Nucleus accumbens (tissue), 56 donors: ENCODE measurements at regions not wholly inside any gene's neighbourhood (a gene's known extent, or its start where the extent isn't known, plus 50 kb on each side); places are given as distances from the start of the nearest gene placed in this dataset.
A peak's percentile ranks its signal among the peaks of the same experiment; 100 is the strongest.

Experiments
- DNase-seq, 56 donors: peaks; one replicate each; lab custom pipeline; 2025; lab: John Stamatoyannopoulos, UW

DNA sequence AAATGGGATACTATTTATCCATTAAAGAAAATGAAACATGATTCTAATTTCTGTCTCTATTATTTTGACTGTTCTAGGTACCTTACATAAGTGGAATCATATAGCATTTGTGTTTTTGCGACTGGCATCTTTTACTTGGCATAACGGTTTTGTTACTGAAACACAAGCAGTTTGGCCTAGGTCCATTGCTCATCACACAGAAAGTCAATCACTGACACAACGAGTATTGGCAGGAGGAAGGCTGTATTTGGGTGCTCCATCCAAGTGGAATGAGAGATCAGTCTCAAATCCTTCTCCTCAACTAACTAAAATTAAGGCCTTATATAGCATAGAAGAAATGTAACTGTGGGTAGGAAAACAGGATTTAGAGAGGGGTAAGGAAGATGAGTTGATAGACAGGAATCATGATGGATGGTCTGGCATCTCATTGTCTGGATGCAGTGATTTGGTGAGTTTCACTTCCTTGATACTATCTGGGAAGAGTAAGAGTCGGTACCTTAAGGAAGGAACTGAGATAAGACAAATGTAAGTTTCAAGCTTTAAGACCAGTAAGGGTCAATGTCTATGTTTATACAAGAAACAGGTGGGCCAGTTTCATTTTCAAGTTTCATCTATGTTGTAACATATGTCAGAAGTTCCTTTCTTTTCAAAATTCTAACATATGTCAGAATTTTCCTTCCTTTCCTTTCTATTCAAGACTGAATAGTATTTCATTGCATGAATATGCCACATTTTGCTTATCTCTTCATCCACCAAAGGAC, 276.9 kb upstream of the RAB6C start:
- no peak for DNase-seq

- DNase-seq = no peak
Observed at GRCh38 chr2:129705085-129705484, 274.4 kb upstream of the RAB6C start.

DNA sequence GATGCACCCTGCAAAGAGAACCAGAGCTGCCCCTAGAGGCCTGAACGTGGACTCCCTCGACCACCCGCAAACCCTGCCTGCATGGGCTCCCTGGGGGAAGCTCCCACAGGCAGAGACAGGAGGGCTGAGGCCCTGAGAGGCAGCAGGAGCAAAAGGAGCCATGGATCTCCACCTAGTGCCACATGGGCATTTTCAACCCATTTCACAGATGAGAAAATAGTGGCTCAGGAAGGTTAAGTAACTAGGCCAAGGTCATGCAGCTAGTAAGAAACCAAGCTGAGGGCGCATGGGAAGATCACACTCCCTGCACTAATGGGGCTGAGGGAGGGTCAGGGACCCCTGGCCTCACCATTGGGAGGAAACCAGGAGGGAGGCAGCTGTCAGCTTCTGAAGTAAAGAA, 271.7 kb upstream of the RAB6C start:
- DNase-seq = no peak

DNA sequence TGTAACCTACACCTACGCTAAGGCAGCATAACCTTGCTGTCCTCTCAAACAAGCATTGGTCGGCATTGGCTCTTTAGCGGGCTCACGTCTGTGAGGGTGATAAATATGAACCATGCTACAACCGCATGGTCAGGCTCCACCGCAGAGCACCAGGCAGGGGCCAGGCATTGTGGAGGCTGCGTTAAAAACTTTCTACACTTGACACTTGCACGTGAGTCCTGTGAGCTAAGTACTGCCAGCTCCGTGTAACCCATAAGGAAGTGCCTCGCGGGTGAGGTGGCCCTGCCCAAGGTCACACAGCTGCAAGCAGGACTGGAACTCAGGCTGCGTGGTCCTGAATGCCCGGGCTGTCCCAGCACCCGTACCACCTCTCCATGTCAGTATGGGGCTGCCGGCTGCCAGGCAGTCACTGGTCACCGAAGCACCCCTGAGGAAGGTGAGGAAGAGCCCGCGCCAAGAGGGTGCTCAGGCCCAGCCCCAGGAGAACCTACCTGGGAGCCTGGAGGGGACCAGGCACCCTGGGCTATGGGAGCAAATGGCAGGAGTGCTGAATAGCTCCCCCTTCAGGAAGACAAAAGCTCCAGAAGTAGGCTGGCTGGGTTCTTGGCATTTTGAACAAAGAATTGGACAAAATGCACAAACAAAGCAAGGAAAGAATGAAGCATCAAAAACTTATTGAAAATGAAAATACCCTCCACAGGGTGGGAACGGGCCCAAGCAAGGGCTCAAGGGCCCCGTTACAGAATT, 271.1 kb upstream of the RAB6C start:
- no peak for DNase-seq

- DNase-seq = peak in 1 of 56 donors; percentile 2
Observed at GRCh38 chr2:129709001-129709955, 270.2 kb upstream of the RAB6C start.

- no peak for DNase-seq
Observed at GRCh38 chr2:129709956-129710598, 269.4 kb upstream of the RAB6C start.

GRCh38 chr2:129710670-129711495, 268.6 kb upstream of the RAB6C start:
- no peak for DNase-seq

- DNase-seq = no peak
Observed at GRCh38 chr2:129711816-129712675, 267.4 kb upstream of the RAB6C start.

- DNase-seq = no peak
Observed at GRCh38 chr2:129712676-129712985, 266.8 kb upstream of the RAB6C start.

GRCh38 chr2:129713337-129713736, 266.1 kb upstream of the RAB6C start:
- DNase-seq = no peak

- DNase-seq = no peak
Observed at GRCh38 chr2:129716781-129717559, 262.5 kb upstream of the RAB6C start.

GRCh38 chr2:129717560-129718130, 261.8 kb upstream of the RAB6C start:
- no peak for DNase-seq

GRCh38 chr2:129719335-129719734, 260.1 kb upstream of the RAB6C start:
- no peak for DNase-seq

DNA sequence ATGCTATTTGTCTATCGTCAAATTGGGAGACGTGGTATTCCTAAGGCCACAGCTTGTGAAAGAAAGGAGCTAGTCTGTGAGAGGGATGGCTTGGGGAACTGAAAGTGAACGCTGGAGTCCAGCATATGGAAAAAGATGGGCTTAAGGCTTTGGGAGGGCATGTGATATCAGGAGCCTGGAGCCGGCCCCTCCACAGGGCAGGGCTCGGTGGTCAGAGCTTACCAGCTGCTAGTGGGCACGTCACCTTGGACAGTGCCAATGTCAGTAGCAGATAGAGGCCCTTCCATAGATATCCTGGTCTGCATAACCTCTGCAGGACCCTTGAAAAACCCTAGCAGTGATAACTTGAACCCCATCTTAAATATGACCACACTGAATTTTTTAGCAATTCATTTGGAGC, 259.1 kb upstream of the RAB6C start:
- no peak for DNase-seq

GRCh38 chr2:129720761-129721160, 258.7 kb upstream of the RAB6C start:
- no peak for DNase-seq

GRCh38 chr2:129721236-129721635, 258.2 kb upstream of the RAB6C start:
- DNase-seq = no peak

DNA sequence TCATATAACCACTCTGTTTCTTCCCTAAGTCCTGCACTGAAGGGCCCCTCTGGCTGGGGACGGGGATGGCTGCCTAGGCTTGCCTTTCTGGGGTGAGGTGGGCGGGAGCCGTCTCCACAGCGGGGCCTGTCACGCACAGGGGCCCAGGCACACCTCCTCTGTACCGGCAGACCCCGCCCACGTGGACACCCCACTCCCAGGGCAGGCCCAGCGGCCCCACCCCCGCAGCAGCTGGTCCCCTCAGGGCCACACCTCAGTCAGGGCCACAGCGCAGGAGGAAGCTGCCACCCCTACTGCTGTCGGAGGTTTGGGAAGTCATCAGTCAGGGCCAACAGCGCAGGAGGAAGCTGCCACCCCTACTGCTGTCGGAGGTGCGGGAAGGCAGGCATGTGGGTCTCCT, 257.6 kb upstream of the RAB6C start:
- DNase-seq = no peak
